ENCODE measurements at regions not wholly inside any gene's neighbourhood (a gene's known extent, or its start where the extent isn't known, plus 50 kb on each side); places are given as distances from the start of the nearest gene placed in this dataset.

DNA sequence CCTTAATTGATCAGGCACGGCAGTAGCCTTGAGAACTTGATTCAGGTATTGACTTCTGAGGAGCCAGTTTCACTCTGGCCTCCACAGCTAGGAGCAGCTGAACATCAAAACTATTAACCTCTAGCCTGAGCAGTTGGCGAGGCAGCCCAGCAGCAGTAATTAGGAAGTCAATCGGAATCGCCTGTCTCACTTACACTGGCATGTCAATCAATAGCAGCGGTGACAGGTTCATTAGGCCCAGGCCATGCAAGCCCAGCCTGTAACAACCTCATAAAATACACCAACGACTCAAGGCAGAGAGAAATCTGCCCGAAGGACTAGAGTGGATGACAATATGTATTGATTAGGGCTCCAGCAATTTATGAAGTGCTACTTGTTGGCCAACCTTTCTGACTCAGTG is 255.4 kb upstream of the SKOR2 start:
- TF ChIP-seq, protein P1, sequence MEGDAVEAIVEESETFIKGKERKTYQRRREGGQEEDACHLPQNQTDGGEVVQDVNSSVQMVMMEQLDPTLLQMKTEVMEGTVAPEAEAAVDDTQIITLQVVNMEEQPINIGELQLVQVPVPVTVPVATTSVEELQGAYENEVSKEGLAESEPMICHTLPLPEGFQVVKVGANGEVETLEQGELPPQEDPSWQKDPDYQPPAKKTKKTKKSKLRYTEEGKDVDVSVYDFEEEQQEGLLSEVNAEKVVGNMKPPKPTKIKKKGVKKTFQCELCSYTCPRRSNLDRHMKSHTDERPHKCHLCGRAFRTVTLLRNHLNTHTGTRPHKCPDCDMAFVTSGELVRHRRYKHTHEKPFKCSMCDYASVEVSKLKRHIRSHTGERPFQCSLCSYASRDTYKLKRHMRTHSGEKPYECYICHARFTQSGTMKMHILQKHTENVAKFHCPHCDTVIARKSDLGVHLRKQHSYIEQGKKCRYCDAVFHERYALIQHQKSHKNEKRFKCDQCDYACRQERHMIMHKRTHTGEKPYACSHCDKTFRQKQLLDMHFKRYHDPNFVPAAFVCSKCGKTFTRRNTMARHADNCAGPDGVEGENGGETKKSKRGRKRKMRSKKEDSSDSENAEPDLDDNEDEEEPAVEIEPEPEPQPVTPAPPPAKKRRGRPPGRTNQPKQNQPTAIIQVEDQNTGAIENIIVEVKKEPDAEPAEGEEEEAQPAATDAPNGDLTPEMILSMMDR (conservative IDR thresholded peaks at IDR 0.05; ENCODE audit: low read depth, low read length) = no peak
- no peak for DNase-seq (ENCODE audit: low read depth)
- no peak overlapping the region for H3K4me3 ChIP-seq (ENCODE audit: low read length)

DNA sequence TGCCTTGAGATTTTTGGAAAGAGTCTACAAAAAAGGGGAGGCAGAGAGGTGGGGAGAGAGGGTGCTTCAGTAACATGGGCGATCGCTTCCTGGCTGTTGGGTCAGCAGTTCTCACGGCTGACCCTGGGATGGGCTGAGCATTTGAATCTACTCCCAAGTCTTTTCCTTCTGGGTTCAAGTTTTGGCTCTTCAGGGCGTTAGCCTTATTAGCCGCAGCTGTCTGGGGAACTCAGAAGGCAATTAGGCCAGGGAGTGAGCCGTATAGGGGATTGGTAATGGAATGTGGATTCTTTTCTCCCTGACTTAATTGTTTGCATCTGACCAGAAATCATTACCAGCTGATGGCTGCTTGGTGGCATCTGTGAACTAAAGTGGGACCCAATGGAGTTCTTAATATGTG is 250.5 kb upstream of the SKOR2 start:
- TF ChIP-seq, protein P1 (conservative IDR thresholded peaks at IDR 0.05; ENCODE audit: low read depth, low read length) = no peak
- no peak overlapping the region for H3K4me3 ChIP-seq (ENCODE audit: low read length)
- no peak for DNase-seq (ENCODE audit: low read depth)

DNA sequence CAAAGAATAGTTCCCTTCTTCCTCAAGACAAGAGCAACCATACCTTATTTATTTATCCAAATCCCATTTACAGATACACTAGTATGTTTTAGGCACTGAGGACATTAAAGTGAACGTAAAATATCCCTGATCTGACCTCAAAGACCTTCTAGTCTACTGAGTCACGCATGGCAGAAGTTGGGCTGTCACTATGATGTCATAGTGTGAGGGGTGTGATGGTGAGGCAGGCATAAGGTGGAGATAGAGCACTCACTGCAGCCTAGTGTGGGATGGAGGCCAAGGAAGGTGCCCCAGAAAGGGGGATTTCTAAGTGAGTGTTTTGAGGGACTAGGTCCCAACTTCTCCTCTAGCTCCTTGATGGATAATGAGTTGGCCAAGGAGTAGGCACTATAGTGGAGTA is 249.5 kb upstream of the SKOR2 start:
- no peak for DNase-seq (ENCODE audit: low read depth)
- TF ChIP-seq, protein P1 (conservative IDR thresholded peaks at IDR 0.05; ENCODE audit: low read depth, low read length) = no peak

DNA sequence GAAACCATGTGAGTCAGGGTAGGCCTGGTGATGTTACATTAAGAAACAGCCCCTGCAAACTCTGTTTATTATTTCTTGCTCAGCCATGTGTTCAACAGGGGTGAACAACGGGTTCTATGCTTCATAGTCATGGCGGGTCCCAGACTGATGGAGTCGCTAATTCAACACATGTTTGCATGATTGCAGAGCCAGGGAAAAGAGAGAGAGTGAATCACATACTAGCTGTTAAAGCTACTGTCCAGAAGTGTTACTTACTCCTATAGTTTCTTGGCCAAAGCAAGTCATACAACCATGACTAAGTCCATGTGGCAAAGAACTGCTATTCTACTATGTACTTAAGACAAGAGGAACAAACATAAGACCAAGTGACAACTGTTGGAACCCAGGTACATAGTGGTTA is 241.2 kb upstream of the SKOR2 start:
- no peak for DNase-seq (ENCODE audit: low read depth)
- no peak overlapping the region for H3K4me3 ChIP-seq (ENCODE audit: low read length)
- TF ChIP-seq, protein P1 (conservative IDR thresholded peaks at IDR 0.05; ENCODE audit: low read depth, low read length) = no peak

More for the DNA sequence above, 249.5 kb upstream of the SKOR2 start:
- no peak overlapping the region for H3K4me3 ChIP-seq (ENCODE audit: low read length)

DNA sequence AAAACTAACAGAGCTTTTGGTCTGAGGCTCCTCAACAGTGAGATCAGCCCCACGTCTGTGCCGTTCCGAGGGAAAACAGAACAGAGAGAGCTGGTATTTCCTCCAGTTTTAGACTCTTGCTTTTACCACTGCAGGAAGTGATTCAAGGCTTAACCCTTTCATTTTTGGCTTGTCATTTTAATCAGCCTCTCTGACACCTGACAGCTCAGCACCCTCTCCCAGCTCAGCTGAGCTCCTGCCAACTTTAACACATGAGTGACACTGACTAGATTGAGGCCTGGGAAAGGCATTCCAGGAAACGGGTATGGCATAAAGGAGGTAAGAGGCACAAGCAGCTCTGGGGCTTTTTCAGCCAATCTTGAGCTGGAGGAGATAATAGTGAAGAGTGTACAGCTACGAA is 239.4 kb upstream of the SKOR2 start:
- TF ChIP-seq, protein P1 (conservative IDR thresholded peaks at IDR 0.05; ENCODE audit: low read depth, low read length) = no peak
- no peak for DNase-seq (ENCODE audit: low read depth)
- H3K4me3 ChIP-seq (ENCODE audit: low read length) = no peak overlapping the region

DNA sequence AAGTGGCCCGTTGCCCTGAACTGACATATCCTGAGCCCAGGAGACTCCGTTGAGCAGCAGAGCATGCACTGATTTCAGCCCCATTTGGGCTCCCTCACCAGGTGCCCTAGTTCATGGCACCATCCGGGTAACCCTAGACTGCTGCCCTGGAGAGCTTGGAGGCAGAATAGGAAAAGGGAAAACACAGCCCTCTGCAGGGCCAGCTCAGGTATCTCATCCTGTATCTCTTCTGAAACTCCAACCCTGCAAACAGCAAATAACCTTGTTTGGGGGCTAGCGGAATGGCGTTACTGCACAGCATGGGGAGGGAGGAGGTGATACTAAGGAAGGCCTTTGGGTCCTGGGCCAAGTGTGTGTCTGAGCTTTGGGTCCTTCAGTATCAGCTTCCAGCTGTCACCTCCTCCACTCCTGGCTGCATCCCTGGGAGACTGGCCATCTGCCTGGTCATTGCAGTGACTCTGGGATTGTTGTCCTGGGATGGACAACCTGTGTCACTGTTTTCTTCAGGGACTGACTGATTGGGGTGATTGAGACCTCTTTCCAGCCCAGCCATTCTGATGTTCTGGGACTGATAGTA is 233.8 kb upstream of the SKOR2 start:
- TF ChIP-seq, protein P1 (conservative IDR thresholded peaks at IDR 0.05; ENCODE audit: low read depth, low read length) = no peak
- no peak overlapping the region for H3K4me3 ChIP-seq (ENCODE audit: low read length)
- no peak for DNase-seq (ENCODE audit: low read depth)

DNA sequence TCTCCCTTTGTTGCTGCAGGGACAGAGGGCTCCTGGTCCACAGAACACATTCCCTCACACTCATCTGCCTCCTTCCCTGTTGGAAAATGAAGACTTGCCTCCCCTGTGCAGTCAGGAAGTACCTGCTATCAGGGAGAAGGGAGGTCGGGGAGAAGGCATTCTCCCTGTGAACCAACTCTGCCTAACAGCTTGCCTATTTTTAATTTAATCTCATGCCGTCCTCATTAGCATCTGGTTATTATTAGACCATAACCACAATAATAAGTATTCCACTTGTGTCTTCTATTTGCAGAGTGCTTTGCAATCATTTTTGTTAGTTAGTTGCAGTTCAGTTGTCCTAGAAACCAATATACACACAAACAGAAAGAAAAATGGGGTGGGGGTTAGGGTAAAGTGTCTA is 232.6 kb upstream of the SKOR2 start:
- H3K4me3 ChIP-seq (ENCODE audit: low read length) = no peak overlapping the region
- no peak for DNase-seq (ENCODE audit: low read depth)

More for the DNA sequence above, 232.6 kb upstream of the SKOR2 start:
- TF ChIP-seq, protein P1 (conservative IDR thresholded peaks at IDR 0.05; ENCODE audit: low read depth, low read length) = no peak

All from retinal pigment epithelial cell (primary cell).